Ovary (tissue), 3 donors: ENCODE measurements at regions not wholly inside any gene's neighbourhood (a gene's known extent, or its start where the extent isn't known, plus 50 kb on each side); places are given as distances from the start of the nearest gene placed in this dataset.

ENCODE experiments used
- EP300 ChIP-seq: sonication (generic); formaldehyde crosslinking; IDR thresholded peaks from one replicate; pipeline ENCODE4 v1.6.1; 2017; ENCODE audit warnings: antibody characterized with exemption
- TF ChIP-seq, protein P1 (sequence below), 3 donors: fragments of 450-650 bp in 2 of 3; fragments of 200-600 bp in 1 of 3; IDR thresholded peaks; one replicate each; pipeline versions ENCODE4 v1.5.1 to v1.8.0; 2016 to 2022; ENCODE audit warnings: antibody characterized with exemption in 3 of 3, mild to moderate bottlenecking in 1 of 3
- donor health status: DM: no; HTN: no; CAD: no.

DNA sequence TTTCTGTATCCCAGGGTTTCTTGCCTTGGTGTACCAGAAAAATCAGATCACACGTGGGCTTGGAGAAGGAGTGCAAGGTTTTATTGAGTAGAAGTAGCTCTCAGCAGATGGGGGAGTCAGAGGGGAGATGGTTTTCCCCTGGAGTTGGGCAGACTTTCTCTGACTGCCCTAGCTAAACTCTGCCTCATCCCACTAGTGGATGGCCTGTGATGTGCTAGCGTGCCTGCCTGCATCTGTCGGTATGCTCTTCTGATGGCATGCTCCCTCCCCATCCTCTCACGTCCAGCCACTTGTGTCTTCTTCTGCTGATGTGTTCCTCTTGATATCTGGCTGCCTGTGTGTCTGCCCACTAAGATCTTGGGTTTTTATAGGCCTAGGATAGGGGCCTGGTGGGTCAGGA, 616.1 kb upstream of the RGMB start:
- TF ChIP-seq, protein P1, sequence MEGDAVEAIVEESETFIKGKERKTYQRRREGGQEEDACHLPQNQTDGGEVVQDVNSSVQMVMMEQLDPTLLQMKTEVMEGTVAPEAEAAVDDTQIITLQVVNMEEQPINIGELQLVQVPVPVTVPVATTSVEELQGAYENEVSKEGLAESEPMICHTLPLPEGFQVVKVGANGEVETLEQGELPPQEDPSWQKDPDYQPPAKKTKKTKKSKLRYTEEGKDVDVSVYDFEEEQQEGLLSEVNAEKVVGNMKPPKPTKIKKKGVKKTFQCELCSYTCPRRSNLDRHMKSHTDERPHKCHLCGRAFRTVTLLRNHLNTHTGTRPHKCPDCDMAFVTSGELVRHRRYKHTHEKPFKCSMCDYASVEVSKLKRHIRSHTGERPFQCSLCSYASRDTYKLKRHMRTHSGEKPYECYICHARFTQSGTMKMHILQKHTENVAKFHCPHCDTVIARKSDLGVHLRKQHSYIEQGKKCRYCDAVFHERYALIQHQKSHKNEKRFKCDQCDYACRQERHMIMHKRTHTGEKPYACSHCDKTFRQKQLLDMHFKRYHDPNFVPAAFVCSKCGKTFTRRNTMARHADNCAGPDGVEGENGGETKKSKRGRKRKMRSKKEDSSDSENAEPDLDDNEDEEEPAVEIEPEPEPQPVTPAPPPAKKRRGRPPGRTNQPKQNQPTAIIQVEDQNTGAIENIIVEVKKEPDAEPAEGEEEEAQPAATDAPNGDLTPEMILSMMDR (IDR thresholded peaks at IDR 0.05), result no peak
- TF ChIP-seq EP300, result no peak
